ENCODE measurements at regions not wholly inside any gene's neighbourhood (a gene's known extent, or its start where the extent isn't known, plus 50 kb on each side); places are given as distances from the start of the nearest gene placed in this dataset.
"Not testable (repeated sequence)": the region's sequence is repeated elsewhere in the genome, so short reads cannot be mapped to it uniquely, and the experiment has no call there.

- not testable (repeated sequence) for DNase-seq
Observed at GRCh38 chr5:18617191-18617590, 982.9 kb downstream of the TAF11L14 start.

DNA sequence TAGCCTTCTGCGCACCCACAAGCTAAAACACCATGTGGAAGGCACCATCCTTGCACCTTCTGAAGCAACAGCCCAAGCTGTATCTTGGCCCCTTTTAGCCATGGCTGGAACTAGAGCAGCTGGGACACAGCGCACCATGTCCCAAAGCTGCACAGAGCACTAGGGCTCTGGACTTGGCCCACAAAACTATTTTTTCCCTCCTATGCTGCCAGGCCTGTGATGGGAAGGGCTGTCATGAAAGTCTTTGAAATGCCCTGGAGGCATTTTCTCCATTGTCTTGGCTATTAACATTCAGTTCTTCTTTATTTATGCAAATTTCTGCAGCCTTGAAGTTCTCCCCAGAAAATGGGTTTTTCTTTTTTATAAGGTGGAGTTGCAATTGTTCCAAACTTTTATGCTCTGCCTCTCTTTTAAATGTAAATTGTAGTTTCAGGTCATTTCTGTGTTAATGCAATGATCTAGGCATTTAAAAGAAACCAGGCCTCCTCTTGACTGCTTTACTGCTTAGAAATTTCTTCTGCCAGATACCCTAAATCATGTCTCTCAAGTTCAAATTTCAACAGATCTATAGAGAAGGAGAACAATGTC lies 996.3 kb downstream of the TAF11L14 start:
- no peak for DNase-seq

DNA sequence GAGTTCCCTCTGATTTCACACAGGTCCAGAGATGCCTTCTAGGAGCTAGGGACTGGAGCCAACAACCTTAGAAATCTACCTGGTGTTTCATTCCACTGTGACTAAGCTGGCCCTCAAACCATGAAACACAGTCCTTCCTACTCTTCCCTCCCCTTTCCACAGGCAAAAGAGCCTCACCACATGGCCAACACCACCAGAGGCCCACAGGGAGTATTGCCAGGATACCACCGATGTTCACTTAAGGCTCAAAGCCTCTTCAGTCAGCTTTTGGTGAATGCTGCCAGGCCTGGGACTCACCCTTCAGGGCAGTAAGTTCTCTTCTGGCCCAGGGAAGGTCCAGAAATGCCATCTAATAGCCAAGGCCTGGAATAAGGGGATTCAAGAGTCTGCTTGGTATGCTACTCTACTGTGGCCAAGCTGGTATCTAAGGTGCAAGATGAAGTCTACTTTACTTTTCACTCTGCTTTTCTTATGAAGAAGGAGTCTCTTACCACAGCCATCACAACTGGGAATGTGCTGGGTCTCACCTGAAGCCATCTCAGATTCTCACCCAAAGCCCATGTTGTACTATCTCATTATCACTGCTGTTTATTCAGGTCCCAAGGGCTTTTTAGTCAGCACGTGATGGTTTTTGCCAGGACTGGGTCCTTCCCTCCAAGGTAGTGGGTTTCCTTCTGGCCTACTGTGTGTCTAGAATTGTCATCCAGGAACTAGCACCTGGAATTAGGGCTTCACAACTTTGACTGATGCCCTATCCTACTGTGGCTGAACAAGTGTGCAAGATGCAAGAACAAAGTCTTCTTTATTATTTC lies 1018.4 kb downstream of the TAF11L14 start:
- DNase-seq: no peak

GRCh38 chr5:18653216-18653752 lies 1019.0 kb downstream of the TAF11L14 start:
- no peak for DNase-seq

DNA sequence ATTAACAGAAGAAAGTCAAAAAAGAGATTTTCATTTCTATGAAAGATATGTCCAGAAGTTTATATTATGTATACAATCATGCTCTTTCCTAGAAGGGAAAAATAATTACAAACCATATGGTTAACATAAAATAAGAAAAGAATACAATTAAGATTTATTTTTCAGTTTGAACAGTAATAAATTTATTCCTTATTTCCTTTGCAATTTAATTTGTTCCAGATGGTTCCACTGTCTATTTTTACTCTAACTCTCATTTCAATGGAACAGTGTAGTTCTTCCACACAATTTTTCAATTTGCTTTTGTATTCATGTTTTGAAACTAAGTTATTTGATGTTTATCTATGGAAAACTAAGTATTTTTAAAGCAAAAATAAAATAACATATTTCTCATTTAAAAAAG lies 1026.3 kb downstream of the TAF11L14 start:
- DNase-seq: no peak

- no peak for DNase-seq
Observed at GRCh38 chr5:18662231-18662630, 1028.0 kb downstream of the TAF11L14 start.

DNA sequence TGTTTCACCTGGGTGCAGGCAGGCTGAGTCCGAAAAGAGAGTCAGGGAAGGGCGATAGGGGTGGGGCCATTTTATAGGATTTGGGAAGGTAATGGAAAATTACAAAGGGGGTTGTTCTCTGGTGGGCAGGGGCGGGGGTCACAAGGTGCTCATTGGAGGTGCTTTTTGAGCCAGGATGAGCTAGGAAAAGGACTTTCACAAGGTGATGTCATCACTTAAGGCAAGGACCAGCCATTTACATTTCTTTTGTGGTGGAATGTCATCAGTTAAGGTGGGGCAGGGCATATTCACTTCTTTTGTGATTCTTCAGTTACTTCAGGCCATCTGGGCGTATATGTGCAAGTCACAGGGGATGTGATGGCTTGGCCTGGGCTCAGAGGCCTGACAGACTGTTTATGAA lies 1040.0 kb downstream of the TAF11L14 start:
- not testable (repeated sequence) for DNase-seq

DNA sequence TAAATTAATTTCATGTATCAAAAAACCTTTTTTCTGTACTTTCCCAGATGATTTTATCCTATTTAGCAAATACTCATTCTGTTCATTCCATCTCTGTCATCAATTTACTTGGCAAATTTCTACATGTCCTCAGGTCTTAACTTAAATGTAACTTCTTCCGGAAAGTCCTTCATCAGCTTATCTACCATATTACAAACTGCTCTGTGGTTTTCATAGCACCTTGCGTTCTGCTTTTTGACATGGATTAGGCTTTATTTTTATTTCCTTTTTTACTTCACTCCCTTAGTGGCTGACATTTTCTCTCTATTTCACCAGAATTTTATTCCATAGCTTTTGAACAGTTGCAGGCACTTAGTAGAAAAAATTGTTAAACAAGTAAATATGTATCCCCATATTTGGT lies 1040.8 kb downstream of the TAF11L14 start:
- DNase-seq: peak; percentile 58

GRCh38 chr5:18686253-18686652 lies 1052.0 kb downstream of the TAF11L14 start:
- no peak for DNase-seq

GRCh38 chr5:18687429-18687828 lies 1053.2 kb downstream of the TAF11L14 start:
- DNase-seq: no peak

DNA sequence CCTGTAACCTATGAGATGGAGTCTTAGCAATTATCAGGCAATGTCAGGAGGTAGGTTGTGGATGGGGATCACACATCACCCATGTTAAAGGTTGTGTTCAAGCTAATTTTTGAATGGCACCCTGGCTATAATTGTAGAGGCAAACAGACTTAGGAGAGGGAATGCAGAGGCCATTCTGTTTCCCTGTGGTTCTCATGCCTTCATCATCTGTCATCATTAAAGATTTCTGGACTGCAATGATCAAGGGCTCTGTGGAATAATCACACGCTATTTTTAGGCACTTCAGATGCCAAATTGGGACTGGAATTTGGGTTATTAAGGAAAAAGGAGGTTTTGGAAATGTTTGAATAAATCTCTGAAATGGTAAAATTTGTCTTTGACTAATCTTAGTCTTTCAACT lies 1065.4 kb downstream of the TAF11L14 start:
- no peak for DNase-seq

GRCh38 chr5:18702821-18703220 lies 1068.6 kb downstream of the TAF11L14 start:
- peak; percentile 5 for DNase-seq

DNA sequence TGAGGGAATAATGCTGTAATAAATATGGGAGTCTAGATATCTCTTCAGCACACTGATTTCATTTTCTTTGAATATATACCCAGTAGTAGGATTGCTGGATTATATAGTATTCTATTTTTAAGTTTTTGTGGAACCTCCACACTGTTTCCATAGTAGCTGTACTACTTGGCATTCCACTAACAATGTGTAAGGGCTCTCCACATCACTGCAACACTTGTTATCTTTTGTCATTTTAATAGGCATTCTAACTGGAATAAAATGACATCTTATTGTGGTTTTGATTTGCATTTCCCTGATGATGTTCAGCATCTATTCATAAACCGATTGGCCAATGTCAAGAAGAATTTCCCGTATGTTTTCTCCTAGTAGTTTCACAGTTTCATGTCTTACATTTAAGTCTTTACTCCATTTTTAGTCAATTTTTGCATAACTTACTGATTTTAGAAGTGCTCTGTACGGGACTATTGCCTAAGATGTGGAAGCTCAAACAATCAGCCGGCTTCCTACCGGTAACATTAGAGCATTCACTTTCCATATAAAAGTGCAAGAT lies 1078.8 kb downstream of the TAF11L14 start:
- DNase-seq: no peak

DNA sequence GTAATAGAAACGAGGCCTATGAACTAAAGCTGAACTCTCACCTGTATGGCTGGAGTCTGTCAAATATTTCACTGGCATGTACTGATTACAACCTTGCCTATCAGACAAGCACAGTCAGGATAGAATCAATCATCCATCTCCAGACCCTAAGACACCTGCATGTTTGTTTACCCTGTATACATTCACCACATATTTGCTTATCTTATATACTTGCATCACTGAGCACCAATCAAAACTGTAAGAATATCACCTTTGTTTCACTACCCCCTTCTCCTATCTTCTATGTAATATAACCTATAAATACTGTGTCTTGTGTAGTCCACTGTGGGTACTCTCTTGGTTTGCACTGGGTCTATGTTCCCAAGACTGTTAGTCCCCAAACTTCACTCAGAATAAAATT lies 1085.7 kb downstream of the TAF11L14 start:
- no peak for DNase-seq

- no peak for DNase-seq
Observed at GRCh38 chr5:18732556-18733479, 1098.6 kb downstream of the TAF11L14 start.

DNA sequence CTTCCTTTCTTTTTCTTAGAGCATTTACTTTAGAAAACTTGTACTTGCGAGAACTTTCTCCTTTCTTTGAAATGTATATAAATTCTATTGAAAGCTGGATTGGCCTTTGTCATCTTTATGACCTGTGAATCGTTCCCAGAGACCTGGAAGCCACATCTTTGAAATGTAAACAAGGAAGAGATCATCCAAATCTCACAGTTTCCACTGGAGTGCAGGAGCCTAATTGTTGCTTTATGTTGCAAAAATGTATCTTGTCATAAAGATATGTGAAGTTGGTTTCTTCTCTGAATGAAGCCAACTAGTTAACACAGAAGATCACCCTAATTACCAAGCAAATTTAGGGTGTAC lies 1101.8 kb downstream of the TAF11L14 start:
- no peak for DNase-seq

- DNase-seq: not testable (repeated sequence)
Observed at GRCh38 chr5:18736736-18737135, 1102.5 kb downstream of the TAF11L14 start.

DNA sequence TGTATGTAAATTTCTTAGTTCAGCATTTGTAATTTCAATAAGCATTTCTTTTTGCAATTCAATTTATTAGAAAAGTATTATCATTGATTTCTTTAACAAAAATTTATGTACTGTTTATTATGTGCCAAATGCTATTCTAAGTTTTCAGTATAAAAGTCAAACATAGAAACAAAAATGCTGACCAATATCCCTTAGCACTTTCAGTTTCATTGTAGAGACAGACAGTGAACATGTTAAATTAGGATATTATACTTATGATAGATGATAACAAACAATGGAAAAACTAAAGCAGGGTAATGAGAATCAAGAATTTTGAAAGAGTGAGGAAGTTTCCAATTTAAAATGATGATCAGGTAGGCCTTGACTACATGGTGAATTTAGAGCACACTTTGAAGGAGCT lies 1106.0 kb downstream of the TAF11L14 start:
- DNase-seq: no peak

DNA sequence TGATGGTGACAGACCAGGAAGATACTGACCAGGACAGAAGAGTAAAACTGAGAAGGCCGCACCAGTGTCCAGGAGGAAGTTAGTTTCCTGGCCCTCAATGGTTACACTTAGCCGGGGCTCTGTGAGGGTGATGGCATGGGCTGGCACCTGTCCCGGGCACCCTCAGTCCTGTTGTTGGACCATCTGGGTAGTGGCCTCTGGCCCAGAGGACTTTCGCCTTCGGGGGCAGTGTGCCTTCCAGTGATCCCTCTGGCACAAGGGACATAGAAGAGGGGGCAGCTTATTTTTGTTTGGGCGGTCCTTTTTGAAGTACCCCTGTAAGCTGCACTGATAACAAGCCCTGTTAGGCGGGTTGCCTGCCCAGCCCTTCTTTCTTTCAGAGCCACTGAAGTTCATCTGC lies 1108.6 kb downstream of the TAF11L14 start:
- DNase-seq: no peak

DNA sequence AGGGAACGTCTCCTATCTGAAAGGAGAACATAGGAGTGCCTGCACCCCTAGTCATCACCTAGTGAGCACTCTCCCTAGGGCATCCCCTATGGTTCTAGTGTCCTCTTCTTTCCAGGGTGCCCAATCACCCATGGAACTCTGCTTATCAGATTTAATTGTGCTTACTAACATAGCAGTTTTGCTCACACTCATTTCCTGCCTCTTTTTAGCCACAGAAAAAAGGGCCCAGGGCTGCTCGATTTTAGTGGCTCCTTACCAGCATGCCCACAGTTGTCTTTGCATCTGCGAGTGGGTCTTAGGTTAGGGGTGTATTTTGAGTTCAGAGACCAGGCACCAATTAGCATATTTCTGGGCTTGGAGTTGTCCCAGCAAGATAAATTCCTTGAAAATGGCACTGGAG lies 1110.2 kb downstream of the TAF11L14 start:
- peak; percentile 11 for DNase-seq

DNA sequence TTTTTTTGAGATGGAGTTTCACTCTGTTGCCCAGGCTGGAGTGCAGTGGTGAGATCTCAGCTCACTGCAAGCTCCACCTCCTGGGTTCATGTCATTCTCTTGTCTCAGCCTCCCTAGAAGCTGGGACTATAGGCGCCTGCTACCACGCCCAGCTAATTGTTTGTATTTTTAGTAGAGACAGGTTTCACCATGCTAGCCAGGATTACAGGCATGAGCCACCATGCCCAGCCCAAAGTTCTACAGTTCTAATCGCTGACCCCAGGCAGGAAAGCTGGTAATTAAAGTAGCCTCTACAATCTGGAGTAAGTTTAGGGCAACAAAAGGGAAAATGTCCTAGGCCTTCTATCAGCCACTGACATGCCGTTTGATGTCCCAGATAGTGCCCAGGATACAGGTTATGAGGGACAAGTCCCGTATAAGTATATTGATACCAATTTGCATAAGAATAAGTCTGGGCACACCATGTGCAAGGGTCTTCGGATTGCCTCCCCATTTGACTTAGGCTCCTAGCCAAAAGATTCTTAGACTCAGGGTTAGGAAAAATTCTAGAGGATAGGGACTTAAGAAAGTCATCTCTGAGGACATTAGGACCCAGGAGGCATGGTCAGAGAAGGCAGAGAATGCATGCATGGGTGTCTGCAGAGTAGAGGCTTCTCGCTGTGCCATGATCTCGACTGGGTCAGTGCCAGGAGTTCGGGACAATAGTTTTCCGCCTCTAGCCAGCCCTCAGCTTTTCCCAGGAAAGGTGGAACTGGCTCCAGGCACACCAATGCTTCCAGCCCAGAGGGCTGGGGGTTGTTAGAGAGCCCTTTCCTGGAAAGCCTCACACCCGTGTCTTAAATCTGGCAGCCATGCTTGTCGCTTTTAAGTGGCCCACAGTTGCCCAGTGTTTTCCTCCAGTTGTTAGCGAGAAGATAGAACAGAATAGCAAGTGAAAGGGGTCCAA lies 1111.1 kb downstream of the TAF11L14 start:
- peak; percentile 67 for DNase-seq

Data from hematopoietic multipotent progenitor cell treated with erythropoietin and hydrocortisone succinate and interleukin-3 and kit ligand, for 6 days (in vitro differentiated cells).